IPS DF 4.7 (cell line): ENCODE measurements at regions not wholly inside any gene's neighbourhood (a gene's known extent, or its start where the extent isn't known, plus 50 kb on each side); places are given as distances from the start of the nearest gene placed in this dataset.
"Not testable (repeated sequence)": the region's sequence is repeated elsewhere in the genome, so short reads cannot be mapped to it uniquely, and the experiment has no call there.

Source experiments
- DNase-seq: peaks from one replicate; pipeline ENCODE4 v3.0.0-alpha.2; 2013; ENCODE audit warnings: low spot score; ENCODE audit errors: extremely low read depth

GRCh38 chr18:78799382-78800089 lies 180.1 kb upstream of the SALL3 start:
- no peak for DNase-seq

DNA sequence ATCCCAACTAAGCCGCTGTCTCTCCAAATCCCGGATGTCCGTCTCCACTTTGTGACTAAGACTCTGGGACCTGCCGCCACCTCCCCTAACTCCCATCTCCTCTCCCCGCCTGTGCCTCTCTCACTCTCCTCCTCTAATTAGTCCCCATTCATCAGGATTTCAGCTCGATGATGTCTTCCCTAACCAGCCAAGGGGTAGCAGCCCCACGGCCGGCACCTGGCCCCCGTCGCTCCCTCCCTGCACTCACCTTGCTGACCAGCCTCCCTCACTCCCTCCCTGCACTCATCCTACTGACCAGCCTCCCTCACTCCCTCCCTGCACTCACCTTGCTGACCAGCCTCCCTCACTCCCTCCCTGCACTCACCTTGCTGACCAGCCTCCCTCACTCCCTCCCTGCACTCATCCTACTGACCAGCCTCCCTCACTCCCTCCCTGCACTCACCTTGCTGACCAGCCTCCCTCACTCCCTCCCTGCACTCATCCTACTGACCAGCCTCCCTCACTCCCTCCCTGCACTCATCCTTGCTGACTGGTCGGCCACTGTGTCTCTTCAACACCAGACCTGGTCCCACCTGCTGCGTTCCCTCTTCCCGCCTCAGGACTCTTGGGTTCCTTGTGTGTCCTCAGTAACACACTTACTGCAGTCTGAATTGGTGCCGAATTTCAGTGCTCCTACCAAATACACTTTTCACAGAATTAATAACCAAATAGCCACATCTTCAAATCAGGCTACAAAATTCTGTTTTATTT lies 179.3 kb upstream of the SALL3 start:
- DNase-seq = not testable (repeated sequence)

GRCh38 chr18:78801011-78801410 lies 178.6 kb upstream of the SALL3 start:
- no peak for DNase-seq

GRCh38 chr18:78803104-78803503 lies 176.5 kb upstream of the SALL3 start:
- DNase-seq = no peak

DNA sequence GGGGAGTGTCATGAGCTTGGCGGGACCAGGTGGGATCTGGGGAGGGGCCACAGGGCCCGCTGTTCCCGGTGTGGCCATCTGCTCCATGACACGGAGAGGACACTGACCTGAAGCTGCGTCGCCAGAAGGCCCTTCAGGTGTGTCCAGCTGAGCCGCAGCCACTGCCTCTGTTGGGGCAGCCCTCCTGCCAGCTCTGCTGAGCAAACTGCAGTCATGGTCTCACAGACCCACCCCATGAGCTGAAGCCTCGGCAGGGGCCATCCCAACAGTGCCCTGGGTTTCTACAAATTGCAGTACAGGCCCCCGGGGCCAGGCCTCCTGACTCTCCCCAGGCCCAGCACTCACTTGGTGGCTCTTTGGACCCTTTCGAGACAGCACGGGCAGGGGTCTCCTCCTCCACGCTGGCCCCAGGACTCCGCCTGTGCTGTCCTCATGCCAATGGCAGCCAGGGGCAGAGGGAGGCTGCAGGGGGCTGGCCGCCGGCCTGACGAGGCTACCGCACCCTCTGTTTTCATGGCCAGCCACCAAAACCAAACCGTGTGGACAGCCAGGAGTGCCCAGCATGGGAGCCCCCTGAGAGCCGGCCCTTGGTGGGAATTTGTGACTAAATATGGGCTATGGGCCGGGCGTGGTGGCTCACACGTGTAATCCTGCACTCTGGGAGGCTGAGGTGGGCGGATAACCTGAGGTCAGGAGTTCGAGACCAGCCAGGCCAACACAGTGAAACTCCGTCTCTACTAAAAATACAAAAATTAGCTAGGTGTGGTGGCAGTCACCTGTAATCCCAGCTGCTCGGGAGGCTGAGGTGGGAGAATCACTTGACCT lies 175.2 kb upstream of the SALL3 start:
- DNase-seq = no peak

DNA sequence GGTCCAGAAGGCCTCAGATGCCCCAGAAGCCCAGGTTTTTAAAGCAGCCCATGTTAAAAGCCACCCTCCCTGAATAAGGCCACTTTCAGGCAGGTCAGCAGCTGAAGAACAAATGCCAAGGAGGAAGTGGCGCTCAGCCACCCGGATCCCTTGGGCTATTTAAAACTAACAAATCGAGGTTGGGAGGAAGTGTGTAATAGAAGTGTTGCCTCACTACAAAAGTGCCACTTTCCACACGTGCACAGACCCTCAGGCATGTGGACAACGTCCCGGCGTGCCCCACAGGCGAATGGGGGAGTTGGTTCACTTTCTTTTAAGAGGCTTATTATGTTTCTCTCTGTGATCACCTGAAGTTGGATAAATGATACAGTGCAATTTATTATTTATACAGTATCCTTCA lies 173.8 kb upstream of the SALL3 start:
- DNase-seq = no peak

DNA sequence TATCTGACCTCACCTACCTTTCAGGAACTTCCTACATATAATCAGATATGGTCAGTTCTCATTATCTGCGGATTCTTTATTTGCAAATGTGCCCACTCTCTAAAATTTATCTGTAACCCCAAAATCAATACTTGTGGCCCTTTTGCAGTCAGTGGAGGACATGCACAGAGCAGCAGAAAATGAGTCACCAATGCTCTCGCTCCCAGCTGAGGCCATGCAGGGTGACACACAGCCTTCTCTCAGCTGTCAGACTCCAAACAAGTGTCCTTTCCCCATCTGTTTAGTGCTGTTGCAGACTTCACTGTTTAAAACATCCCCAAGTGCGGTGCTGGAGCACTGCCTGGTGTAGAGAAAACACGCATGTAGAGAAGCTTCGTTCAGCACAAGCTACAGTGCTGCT lies 171.9 kb upstream of the SALL3 start:
- no peak for DNase-seq

DNA sequence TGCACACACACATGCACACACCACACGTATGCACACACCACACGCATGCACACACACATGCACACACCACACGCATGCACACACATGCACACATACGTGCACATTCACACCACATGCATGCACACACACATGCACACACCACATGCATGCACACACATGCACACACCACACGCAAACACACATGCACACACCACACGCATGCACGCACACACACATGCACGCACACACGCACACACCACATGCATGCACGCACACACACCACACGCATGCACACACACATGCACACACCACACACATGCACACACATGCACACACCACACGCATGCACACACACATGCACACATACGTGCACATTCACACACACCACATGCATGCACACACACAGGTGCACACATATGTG lies 169.8 kb upstream of the SALL3 start:
- DNase-seq = no peak

DNA sequence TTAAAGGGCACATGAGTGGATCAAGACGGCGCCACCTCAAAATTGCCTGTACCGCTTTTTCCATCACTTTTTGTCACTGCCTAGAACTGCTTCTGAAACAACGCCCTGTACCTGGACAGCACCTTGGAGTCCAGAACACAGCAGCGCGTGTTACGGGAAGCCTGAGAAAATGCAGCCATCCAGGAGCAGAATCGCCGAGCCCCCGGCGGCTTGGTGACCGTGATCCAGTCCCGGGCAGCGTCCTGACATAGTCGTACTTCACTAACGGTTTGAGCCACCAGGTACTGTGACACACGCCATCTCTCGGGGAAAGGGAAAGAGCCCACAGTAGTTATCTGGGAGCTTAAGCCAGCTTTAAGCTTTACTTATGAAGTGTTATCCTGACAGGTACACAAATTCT lies 168.9 kb upstream of the SALL3 start:
- DNase-seq = no peak

- DNase-seq = no peak
Measured at GRCh38 chr18:78812067-78812466, 167.6 kb upstream of the SALL3 start.

GRCh38 chr18:78813156-78813555 lies 166.5 kb upstream of the SALL3 start:
- DNase-seq = no peak

DNA sequence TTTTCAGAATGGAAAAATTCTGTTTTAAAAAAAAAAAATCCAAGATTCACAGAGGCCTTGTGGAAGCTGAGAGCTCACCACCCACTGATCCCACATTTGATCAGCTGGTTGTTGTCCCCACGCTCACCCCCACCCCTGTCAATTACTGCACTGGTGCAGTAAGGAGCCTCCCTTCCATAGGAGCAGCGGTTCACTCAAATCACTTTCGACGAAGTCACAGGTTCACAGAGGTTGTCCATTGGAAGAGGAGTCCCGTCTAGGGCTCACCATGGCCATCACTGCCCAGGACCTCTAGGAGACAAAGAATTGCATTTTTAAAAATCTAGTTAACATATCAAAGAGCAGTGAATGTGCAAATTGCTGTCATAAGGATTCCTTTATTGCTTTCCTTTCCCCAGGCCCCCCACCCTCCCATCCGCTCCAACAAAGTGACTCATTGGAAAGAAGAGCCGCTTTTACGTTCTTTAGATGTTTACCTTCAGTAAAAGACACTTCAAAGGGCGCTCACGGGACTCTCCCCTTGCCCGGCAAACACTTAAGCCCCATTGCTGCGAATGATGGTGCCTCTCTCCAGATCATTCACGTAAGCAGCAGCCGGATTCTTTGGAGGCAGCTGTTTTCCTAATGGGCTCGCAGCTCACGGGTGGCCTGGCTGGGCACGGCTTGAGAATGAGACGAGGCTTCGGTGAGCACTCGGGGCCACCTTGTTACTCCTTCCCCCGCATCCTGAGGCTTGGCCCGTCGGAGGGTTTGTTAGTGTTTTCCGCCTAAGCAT lies 165.5 kb upstream of the SALL3 start:
- DNase-seq = no peak

GRCh38 chr18:78814766-78815165 lies 164.9 kb upstream of the SALL3 start:
- no peak for DNase-seq

DNA sequence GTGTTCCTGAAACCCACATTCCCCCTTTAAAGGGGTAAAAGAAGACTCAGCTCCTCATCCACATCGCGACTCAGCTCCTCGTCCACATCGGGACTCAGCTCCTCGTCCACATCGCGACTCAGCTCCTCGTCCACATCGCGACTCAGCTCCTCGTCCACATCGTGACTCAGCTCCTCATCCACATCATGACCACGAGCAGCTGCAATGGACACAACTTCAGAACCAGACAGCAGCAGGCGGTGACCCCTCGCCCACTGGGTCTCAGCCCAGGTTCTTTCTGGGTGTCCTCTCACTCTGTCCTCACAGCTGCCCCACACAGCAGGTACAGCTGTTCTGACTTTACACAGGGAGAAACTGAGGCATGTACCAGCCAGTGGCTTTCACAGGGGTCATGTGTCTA lies 163.5 kb upstream of the SALL3 start:
- no peak for DNase-seq

- DNase-seq = no peak
Measured at GRCh38 chr18:78816916-78817315, 162.7 kb upstream of the SALL3 start.

DNA sequence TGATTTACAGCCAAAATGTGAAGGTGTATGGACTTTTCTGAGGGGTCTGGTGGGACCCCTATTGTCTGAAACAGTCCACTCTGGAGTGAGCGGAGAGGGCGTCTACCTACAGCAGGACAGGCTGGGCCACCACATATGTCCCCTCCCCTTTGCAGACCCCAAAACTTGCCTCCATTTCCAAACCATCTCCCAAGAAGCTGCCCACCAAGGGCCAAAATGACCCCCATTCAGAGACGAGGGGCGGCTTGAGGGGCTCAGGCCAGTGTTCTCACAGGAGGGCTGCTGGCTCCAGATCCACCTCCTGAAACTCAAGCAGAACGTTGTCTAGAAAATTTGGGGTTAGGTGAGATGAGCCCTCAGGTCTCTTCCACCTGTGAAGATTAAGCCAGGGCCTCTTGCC lies 161.1 kb upstream of the SALL3 start:
- DNase-seq = no peak

DNA sequence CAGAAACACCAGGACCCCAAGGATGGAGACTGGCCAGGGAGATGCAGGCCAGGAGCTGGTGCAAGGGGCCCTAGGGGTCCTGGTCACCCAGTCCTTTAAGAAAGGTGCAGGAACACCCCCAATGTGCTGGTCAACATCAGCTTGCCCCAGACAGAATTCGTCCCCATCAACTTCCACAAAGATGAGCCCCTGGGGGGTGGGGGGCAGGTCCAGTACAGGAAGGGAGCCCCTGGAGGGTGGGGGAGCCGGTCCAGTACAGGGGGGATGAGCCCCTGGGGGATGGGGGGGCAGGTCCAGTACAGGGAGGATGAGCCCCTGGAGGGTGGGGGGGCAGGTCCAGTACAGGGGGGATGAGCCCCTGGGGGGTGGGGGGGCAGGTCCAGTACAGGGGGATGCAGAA lies 160.7 kb upstream of the SALL3 start:
- no peak for DNase-seq

DNA sequence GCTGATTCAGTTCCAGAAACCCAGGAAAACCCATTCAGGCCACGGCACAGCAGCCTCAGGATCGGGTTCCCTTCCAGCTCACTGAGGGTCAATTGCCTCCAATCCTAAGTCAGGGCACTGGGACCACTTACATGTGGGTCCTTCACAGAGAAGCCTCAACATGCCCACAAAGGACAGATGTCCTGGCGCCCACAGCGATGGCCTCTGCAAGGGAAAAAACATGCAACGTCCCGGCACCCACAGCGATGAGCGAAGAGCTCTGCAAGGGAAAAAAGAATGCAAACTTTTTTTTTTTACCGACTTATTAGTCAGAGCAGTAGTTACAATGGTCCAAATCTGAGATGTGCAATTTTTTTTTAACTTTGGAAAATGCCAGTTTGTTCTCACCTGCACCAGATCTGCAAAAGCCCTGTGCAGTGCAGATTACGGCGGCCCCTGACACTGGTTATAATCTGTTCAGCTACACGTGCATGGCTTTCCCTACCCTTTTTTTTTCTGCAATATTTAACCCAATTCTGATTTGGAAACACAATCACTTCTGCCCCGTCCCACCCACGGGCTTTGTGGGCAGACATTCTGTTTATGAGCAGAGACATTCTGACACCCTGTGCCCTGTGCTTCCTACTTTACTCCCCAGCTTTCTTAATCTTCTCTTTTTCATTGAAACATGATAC lies 159.3 kb upstream of the SALL3 start:
- DNase-seq = no peak

GRCh38 chr18:78821396-78821795 lies 158.2 kb upstream of the SALL3 start:
- no peak for DNase-seq

DNA sequence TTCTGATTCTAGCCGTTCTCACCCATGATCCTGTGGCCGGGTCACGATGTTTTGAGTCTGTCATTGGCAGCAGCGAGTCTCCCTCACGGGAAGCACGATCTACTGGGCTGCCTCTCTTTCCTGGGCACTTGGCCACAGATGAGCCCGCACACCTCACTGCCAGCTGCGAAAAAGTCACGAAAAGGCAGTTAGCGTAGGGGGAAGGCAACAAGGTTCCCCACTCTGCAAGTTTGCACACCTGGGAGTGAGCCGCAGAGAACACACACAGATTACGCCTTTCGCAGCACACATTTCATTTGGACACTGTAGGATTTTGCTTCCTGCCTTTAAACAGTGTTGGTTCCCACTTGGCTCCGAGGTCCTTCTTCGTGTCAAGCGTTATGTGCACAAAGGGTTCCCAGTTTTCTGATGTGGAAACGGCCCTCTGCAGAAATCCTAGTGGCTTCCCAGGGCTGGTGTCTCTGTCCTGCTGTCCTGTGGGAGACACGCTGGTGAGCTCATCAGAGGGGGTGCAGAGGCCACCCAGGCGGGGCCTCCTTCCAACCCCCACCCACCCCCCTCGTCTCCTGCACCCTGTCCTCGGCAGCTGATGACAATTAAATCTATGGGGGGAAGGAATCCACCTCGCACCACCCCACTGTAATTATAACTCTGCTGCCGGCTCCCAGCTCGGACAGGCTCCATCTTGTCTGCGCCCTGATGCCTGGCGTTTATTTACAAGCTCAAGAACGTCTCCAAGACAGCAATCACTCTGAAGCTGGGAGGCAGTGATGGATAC lies 157.3 kb upstream of the SALL3 start:
- DNase-seq = no peak
